ENCODE measurements at regions not wholly inside any gene's neighbourhood (a gene's known extent, or its start where the extent isn't known, plus 50 kb on each side); places are given as distances from the start of the nearest gene placed in this dataset.
"Not testable (repeated sequence)": the region's sequence is repeated elsewhere in the genome, so short reads cannot be mapped to it uniquely, and the experiment has no call there.

GRCh38 chr13:111663505-111663904 is 343.1 kb downstream of the TEX29 start:
- in situ Hi-C loops (cut with HindIII; ENCODE audit: low pct_unique_long_range_greater_than_20kb, low sequenced_read_pairs), result no loop called here
- no peak for DNase-seq (ENCODE audit: low read depth in 1 of 2, low spot score in 1 of 2)
- no peak for TF ChIP-seq JUND (IDR thresholded peaks at IDR 0.05; ENCODE audit: low read depth)

GRCh38 chr13:111663953-111664421 is 343.5 kb downstream of the TEX29 start:
- TF ChIP-seq JUND (IDR thresholded peaks at IDR 0.05; ENCODE audit: low read depth), result no peak
- in situ Hi-C loops (cut with HindIII; ENCODE audit: low pct_unique_long_range_greater_than_20kb, low sequenced_read_pairs), result no loop called here
- DNase-seq (ENCODE audit: low read depth in 1 of 2, low spot score in 1 of 2), result no peak

DNA sequence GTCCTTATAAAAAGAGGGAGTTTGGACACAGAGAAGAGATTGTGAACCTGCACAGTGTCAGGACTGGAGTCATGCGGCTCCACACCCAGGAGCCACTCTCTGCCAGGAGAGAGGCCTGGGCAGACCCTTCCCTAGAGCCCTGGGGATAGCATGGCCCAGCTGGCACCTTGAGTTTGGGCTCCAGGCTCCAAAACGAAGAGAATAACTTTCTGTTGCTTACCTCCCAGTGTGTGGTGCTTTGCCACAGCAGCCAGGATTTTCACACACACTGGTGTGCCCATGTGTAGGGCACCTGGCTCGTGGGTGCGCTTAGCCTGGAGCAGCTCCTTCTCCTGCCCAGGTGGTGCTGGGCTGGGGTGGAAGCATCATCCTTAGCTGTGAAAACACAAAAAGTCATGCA is 344.3 kb downstream of the TEX29 start:
- in situ Hi-C loops (cut with HindIII; ENCODE audit: low pct_unique_long_range_greater_than_20kb, low sequenced_read_pairs), result no loop called here
- no peak for TF ChIP-seq JUND (IDR thresholded peaks at IDR 0.05; ENCODE audit: low read depth)
- DNase-seq (ENCODE audit: low read depth in 1 of 2, low spot score in 1 of 2), result no peak

DNA sequence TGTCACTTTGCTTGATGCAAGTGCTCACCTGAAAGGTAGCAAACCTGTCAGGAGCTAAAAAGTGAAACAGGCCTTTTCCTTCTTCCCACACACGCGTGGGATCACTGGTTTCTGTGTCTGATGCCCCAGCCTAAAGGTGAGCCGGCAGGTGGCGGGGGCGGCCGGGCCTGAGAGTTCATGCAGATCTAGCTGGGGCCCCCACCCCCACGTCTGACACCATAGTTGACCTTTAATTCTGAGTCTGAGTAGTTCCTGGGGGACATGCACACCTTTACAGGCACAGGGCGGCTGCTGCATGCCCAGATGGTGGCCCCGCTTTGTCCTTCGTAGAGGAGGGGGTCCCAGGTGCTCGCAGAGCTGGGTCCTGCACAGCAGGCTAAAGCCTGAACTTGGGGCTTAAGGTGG is 345.3 kb downstream of the TEX29 start:
- TF ChIP-seq JUND (IDR thresholded peaks at IDR 0.05; ENCODE audit: low read depth), result no peak
- DNase-seq (ENCODE audit: low read depth in 1 of 2, low spot score in 1 of 2), result no peak
- in situ Hi-C loops (cut with HindIII; ENCODE audit: low pct_unique_long_range_greater_than_20kb, low sequenced_read_pairs), result no loop called here

DNA sequence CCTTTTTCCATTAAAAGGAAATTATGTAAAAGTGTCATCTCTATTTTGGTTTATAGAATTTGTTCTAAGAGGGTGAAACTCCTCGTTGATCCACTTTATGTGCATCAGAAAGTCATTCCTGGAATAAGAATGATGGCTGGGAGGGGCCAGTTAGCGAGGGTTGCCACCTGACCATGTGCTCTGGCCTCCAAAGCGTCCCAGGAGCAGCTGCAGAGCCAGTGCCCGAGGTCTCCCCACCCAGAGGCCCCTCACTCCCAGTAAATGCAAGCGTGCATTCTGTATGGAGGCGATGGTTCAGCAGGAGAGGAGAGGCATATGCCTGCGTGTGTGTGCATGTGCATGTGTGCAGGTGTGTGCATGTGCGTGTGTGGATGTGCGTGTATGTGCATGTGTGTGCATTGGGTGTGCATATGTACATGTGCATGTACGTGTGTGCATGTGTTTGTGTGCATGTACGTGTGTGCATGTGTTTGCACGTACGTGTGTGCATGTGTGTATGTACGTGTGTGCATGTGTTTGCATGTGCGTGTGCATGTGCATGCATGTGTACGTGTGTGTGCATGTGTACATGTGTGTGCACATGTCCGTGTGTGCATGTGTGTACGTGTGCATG is 345.8 kb downstream of the TEX29 start:
- TF ChIP-seq JUND (IDR thresholded peaks at IDR 0.05; ENCODE audit: low read depth), result no peak

DNA sequence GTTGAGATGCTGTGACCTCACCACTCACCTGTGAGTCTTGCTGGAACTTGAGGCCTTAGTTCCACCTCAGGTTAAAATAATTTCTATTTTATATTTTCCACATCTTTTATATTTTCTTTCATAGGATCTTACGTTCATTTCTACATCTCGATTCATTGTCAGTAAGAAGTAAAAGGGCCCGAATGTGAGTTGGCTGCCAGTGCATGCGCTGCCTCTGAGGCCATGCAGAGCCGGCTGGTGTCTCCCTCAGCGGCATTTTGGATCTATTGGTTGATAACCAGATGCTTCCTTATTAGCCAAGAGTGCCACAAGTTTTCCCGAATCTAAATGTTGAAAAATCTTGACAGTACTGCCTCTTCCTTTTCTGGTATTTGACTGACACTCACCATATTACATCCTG is 347.3 kb downstream of the TEX29 start:
- DNase-seq (ENCODE audit: low read depth in 1 of 2, low spot score in 1 of 2), result no peak
- no peak for TF ChIP-seq JUND (IDR thresholded peaks at IDR 0.05; ENCODE audit: low read depth)
- in situ Hi-C loops (cut with HindIII; ENCODE audit: low pct_unique_long_range_greater_than_20kb, low sequenced_read_pairs), result no loop called here

More for the DNA sequence above, 345.8 kb downstream of the TEX29 start:
- in situ Hi-C loops (cut with HindIII; ENCODE audit: low pct_unique_long_range_greater_than_20kb, low sequenced_read_pairs), result no loop called here
- DNase-seq (ENCODE audit: low read depth in 1 of 2, low spot score in 1 of 2), result no peak

DNA sequence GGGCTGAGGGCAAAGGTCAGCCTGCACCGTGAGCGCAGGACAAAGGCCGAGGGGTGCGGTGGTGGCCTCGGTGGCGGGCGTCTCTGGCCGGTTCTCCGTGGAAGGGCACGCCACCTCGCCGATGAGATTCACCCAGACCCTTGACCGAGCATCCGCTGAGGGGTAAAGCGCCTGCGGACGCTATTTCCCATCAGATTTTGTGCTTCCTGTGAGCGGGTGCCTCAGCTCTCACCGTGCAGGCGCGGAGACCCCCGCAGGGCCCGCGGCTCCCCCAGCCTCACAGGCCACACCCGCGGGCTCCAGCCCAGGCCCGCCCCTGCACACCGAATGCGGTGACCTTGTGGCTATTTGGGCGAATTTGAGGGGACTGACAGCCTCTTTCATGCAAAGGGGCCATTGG is 348.0 kb downstream of the TEX29 start:
- no peak for DNase-seq (ENCODE audit: low read depth in 1 of 2, low spot score in 1 of 2)

DNA sequence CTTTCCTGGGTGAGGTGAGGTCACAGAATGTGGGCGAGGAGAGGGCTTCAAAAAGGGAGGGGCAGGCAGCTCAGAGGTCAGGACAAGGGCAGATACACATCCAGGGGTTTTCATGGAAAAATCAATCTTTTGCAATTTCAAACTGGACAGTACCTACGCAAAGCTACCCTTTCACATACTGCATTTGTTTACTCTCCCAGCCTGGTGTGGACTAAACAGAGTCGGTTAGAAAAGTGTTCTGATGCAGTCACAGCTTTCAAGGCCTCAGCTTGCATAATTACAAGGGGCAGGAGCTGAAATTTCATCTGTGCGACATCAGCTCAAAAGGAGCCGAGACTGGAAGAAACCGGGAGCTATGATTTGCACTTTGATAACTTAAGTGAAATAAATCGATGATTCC is 351.8 kb downstream of the TEX29 start:
- DNase-seq (ENCODE audit: low read depth in 1 of 2, low spot score in 1 of 2); in situ Hi-C loops (cut with HindIII; ENCODE audit: low pct_unique_long_range_greater_than_20kb, low sequenced_read_pairs): not testable (repeated sequence)

More for the DNA sequence above, 348.0 kb downstream of the TEX29 start:
- no peak for TF ChIP-seq JUND (IDR thresholded peaks at IDR 0.05; ENCODE audit: low read depth)
- in situ Hi-C loops (cut with HindIII; ENCODE audit: low pct_unique_long_range_greater_than_20kb, low sequenced_read_pairs), result no loop called here

DNA sequence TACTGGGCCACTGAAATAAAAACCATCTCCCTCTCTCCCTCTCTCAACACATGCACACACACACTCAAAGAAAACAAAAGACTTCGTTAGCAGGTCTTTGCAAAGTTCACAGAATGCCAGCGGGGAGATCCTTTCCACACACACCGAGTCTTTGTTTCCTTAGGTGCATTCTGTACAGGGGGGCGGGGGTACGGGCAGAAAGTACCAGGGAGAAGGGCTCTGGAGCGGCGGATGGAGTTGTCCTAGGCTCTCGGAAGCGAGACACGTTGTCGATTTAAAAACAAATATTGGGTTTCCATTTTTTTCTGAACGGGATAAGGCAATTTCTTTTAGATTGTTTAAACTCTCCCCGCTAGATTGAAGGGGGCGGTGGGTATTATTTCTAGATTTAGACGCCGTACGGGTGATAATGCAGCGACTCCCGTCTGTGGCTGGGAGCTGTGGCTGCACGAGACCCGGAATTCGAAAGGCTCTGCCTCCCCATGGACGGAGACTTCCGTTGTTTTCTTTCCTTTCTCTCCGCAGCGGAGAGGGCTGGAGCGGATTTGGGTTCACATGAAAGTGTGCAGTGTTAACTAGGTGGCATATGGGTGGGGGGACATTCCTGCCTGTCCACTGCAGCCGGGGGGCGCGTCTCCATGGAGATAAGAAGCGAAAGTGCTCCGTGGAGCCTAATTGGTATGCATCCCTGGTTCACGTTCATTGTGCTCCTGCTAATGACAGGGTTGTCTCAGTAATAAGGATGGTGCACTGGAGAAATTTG is 357.9 kb downstream of the TEX29 start:
- DNase-seq (ENCODE audit: low read depth in 1 of 2, low spot score in 1 of 2); in situ Hi-C loops (cut with HindIII; ENCODE audit: low pct_unique_long_range_greater_than_20kb, low sequenced_read_pairs): not testable (repeated sequence)

- DNase-seq (ENCODE audit: low read depth in 1 of 2, low spot score in 1 of 2); in situ Hi-C loops (cut with HindIII; ENCODE audit: low pct_unique_long_range_greater_than_20kb, low sequenced_read_pairs): not testable (repeated sequence)
Observed at GRCh38 chr13:111679645-111680044, 359.2 kb downstream of the TEX29 start.

GRCh38 chr13:111680100-111680499 is 359.7 kb downstream of the TEX29 start:
- in situ Hi-C loops (cut with HindIII; ENCODE audit: low pct_unique_long_range_greater_than_20kb, low sequenced_read_pairs); DNase-seq (ENCODE audit: low read depth in 1 of 2, low spot score in 1 of 2): not testable (repeated sequence)

GRCh38 chr13:111692028-111692427 is 371.6 kb downstream of the TEX29 start:
- DNase-seq (ENCODE audit: low read depth in 1 of 2, low spot score in 1 of 2); in situ Hi-C loops (cut with HindIII; ENCODE audit: low pct_unique_long_range_greater_than_20kb, low sequenced_read_pairs): not testable (repeated sequence)

DNA sequence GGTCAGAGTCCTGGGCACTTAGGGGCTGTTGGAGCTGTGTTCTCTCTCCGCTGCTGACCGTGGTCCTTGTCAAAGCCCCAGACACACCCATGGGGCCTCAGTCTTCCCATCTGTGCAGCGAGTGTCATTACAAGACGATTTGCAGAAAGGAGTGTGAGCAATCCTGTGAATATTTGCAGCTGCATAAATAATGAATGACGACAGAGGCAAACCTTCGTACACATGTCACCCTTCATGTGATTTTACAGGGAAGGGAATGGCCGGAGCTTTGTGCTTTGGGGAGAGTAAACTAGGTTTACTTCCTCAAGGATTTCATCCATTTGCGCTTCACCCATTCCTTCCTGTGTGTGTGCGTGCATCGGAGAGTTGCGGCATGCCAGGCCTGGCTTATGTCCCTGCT is 370.8 kb upstream of the SOX1 start:
- in situ Hi-C loops (cut with HindIII; ENCODE audit: low pct_unique_long_range_greater_than_20kb, low sequenced_read_pairs), result not testable (repeated sequence)

DNA sequence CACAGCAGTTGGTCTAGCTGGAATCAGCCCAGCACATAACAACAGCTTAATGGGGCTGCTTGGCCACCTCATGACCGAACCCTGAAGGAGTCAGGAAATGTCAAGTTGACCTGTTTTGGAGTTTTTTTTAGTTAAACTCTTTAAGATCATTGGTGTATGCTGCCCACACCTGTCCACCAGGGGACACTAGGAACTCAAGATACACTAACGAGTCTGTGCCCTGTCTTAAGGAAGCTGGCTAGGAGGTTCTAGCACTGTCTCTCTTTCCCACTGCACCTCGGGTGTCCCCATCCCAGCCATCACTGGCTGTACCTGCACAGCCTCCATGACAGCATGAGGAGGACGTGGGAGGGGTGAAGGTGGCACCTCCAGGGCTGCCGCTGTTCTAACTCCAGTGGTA is 364.9 kb upstream of the SOX1 start:
- in situ Hi-C loops (cut with HindIII; ENCODE audit: low pct_unique_long_range_greater_than_20kb, low sequenced_read_pairs); DNase-seq (ENCODE audit: low read depth in 1 of 2, low spot score in 1 of 2): not testable (repeated sequence)

More for the DNA sequence above, 370.8 kb upstream of the SOX1 start:
- DNase-seq (ENCODE audit: low read depth in 1 of 2, low spot score in 1 of 2), result not testable (repeated sequence)

Measured in T47D (cell line).